GM21723 (cell line): ENCODE measurements at regions not wholly inside any gene's neighbourhood (a gene's known extent, or its start where the extent isn't known, plus 50 kb on each side); places are given as distances from the start of the nearest gene placed in this dataset.

ENCODE experiments used
- ATAC-seq: cut with Tn5 transposase; IDR thresholded peaks from one replicate; pipeline ENCODE4 v1.9.1; 2021; ENCODE audit warnings: mild to moderate bottlenecking, moderate library complexity; ENCODE audit not compliant: unreplicated experiment

DNA sequence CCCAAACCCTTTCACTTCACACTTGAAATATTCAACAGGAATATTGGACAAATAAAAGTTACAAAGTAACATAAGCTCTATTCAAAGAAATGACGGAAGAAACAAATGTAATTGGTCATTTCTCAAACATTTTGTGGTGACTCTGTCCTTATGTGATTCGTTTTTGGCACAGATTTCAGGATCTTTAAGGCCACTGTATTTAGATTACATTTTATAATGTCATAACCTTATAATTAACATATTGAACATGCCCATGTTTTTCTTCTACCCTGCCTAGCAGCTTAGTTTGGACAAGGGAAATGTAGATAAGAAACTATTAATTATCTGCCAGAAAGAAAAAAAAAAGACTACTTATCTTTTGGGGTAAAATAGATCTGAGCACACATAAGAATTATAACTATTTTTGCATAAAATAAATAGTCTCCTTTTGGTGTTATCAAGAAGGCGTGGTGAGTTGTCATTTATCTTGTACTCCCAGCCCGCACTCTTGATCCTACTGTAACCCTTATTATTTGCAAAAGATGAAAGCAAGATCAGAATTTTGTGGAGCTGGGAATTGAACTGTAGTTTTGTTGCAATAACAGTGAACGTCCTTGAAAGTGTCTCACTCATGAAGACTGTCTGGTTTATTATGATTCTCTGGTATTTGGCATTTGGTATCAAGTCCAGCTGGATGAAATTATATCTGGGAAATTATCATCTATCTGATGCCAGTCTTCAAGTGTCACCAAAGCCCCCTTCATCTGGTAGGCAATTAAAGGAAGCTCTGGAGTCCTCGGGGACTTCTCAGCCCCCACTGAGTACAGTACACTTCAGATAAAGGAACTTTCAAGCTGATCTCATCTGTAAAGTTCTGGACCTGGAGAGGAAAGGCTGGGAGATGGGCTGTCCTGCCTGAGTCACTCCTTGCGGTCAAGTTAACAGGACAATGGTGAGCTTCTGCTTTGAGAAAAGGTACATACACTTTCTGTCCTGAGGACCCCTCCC lies 175.7 kb upstream of the INHBA start:
- ATAC-seq = no peak

DNA sequence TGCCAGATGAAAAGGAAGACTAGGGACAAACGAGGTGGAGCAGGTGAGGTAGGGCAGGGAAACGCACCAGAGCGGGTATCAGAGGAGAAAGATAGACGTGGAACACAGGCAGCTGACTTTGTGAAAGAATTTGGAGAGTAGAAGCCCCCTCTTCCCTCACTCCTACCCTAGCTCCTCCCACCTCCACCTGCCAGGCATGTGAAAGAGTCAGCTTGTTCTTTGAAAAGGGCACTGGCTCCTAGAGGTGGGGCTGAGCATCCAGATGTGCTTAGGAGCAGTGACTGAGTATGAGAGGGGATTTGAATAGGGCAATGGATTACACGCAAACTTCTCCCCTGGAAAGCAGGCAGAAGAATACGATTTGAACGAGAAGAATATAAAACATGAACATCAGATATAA lies 174.2 kb upstream of the INHBA start:
- no peak for ATAC-seq

- ATAC-seq = no peak
Measured at GRCh38 chr7:41875513-41875912, 172.6 kb upstream of the INHBA start.

- no peak for ATAC-seq
Measured at GRCh38 chr7:41874201-41874785, 171.4 kb upstream of the INHBA start.

DNA sequence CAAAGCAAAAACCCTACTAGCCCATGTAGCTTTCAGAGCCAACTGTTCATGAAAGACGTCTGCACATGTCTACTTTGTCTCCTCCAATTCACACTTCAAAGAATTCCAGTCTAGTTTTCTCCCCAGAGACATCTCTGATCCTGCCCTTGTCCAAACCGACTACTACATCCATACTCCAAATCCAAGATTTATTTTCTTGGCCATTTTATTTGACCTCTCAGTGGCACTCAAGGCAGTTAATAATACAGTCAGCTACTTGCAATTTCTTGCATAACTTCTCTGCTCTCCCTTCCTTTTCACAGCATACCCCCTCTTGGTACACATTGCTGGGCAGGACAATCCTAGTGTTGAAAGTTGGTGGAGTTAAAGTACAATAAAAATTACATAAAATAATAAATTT lies 170.9 kb upstream of the INHBA start:
- no peak for ATAC-seq

DNA sequence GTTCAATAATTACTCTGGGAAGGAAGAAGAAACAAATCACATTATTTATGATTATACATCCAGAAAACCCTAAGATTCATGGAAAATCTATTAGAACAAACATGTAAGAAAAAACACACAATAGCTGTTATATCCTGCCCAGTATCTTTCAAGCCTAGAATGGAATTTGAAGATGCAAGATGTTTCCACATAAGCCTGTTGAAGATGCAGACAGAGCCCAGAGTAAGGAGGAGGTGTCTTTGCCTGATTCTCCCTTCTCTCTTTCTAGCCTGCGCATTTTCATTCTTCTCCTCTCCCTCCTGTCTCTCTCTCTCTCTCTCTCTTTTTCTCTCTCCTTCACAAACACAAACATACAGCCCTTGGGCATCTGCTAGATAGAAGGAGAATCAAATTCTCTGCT lies 170.1 kb upstream of the INHBA start:
- ATAC-seq = no peak

GRCh38 chr7:41870461-41871138 lies 167.7 kb upstream of the INHBA start:
- peak; percentile 69 for ATAC-seq

- ATAC-seq = no peak
Measured at GRCh38 chr7:41869997-41870396, 167.1 kb upstream of the INHBA start.

DNA sequence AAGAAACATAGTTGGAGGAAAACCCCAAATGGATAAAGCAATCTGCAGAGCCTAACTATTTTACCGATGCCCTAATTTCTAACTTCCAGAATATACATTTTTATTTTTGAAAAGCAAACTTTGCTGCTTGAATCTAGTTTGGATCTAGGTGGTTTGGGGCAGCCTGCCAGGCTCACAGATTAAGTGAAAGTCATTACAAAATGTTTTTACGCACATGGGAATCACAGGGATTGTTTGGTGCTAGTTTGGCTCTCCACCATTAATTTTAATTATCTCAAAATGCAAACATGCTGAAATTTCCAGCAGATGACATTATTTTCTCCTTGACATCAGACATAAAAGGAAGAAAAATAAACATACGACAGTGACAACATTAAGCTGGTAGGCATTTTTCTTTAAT lies 166.7 kb upstream of the INHBA start:
- no peak for ATAC-seq

DNA sequence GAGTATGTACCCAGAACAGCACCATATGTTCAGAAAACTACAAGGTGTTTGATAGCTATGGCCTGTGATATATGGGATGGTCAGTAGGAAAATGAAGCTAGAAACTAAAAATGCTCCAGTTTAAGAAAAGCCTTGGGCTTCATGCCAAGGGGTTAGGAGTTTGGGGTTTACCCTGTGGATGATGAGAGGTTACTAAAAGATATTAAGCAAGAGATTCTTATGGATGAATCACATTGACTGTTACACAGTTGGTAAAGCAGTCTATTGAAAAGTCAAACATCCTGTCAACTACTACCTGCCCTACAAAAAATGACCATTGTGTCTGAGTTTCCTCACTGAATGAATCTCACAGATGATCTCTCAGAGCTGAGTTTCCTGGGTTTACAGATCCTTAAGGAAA lies 166.2 kb upstream of the INHBA start:
- ATAC-seq = no peak

DNA sequence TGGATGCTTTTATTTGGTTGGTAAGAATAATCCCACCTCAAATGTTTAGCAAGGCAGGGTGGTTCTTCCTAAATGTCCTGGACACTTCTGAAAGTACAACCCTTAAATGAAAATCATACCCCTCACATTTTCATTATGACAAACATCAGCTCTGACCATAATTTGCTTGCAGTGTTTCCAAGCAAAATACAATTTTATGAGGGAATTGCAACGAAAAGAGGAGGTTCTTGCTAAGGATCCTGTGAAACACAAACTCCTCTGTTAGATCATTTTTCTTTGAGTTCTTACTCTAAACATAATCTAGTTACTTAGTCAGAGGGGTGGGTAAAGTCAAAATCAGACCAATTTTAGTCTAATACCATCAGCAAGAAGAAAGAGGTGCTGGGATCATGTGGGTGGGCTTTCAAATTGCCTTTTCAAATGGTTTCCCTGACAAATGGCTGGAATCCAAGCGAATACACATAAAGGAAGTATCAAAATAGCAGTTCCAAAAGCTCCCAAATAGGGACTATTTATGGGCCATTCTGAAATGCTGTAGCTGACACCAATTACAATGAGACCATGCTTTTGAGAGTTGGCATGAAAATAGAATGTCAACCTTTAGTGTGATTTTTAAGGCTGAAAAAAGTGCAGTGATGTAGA lies 164.9 kb upstream of the INHBA start:
- no peak for ATAC-seq

- ATAC-seq = no peak
Measured at GRCh38 chr7:41862261-41862660, 159.4 kb upstream of the INHBA start.

- no peak for ATAC-seq
Measured at GRCh38 chr7:41861642-41862041, 158.8 kb upstream of the INHBA start.

DNA sequence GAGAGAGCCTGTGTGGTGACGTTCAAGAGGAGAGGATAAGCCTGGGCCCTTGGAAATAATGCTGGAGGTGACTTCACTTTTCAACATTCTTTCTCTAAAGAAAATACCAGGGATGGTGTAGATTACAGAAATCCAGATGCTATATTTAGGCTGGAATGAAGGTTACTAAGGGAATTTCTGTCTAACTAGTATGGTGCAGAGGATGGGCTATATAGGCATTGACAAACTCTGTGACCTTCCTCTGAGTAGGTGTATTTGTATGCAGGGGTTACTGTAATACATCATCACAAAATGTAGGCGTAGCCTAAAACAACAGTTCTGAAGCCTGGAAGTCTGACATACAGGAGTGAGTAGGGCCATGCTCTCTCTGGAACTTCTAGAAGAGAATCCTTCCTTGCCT lies 155.3 kb upstream of the INHBA start:
- no peak for ATAC-seq

- ATAC-seq = no peak
Measured at GRCh38 chr7:41855798-41856197, 152.9 kb upstream of the INHBA start.

GRCh38 chr7:41847606-41848005 lies 144.7 kb upstream of the INHBA start:
- ATAC-seq = no peak

DNA sequence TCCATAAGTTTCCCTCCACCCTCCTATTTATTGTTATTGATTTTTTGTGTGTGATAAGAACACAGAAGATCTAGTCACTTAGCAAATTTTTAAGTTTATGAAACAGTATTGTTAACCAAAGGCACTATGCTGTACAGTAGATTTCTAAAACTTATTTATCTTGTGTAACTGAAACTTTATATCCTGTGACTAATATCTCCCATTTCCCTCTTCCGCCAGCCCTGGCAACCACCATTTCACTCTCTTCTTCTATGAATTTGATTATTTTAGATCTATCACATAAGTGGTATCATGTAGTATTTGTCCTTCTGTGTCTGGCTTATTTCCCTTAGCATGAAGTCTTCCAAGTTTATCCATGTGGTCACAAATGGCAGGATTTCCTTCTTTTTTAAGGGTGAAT lies 144.3 kb upstream of the INHBA start:
- no peak for ATAC-seq

DNA sequence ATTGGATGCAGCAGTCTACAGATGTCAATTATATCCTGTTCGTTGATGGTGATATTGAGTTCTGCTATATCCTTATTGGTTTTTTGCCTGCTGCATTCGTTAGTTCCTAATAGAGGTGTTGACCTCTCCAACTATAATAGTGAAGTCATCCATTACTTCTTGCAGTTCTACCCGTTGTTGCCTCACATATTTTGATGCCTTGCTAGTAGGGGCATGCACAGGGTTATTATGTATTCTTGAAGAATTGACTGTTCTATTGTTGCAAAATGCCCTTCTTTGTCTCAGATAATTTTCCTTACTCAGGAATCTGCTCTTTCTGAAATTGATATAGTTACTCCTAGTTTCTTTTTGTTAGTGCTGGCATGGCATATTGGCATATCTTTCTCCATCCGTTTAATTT lies 140.1 kb upstream of the INHBA start:
- ATAC-seq = no peak

- ATAC-seq = no peak
Measured at GRCh38 chr7:41837916-41838315, 135.0 kb upstream of the INHBA start.

DNA sequence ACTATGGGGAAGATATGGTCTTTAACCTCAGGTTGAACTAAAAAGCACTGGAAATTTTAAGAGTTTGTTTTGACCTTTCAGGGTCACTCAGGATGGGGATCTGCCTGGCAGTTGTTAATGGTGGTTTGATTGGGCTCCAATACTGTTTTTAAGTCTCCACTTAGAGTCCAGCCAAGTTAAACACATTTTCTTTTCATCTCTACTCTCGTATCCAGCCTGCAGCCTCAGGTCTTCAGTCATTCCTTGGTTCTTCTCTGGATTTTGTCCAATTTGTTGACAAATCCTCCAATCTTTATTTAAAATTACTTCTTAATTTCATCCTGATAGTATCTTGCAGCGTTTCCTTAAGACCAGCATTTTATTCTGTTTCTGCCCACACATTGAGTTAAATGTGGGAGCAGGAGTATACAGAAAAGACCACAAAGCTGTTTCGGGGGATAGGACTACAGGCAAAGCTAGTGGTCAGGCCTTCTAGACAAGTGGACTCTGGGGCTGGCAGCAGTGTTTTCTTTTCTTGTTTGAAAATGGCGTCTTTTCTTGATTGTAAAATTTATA lies 133.2 kb upstream of the INHBA start:
- ATAC-seq = no peak
